ENCODE measurements at regions not wholly inside any gene's neighbourhood (a gene's known extent, or its start where the extent isn't known, plus 50 kb on each side); places are given as distances from the start of the nearest gene placed in this dataset.

- H3K4me3 ChIP-seq (ENCODE audit: low read depth in 1 of 2, low read length in 1 of 2), result no peak overlapping the region
- no peaks in the 10 kb centered on the region for H3K36me3 ChIP-seq
- H3K27ac ChIP-seq, result no peak overlapping the region
- no peaks in the 10 kb centered on the region for H3K9me3 ChIP-seq
- H3K4me1 ChIP-seq (ENCODE audit: control insufficient read depth in 1 of 2, insufficient read depth in 1 of 2, low read depth in 1 of 2, low read length in 1 of 2), result no peaks in the 10 kb centered on the region
- no peaks in the 10 kb centered on the region for H3K27me3 ChIP-seq
- TF ChIP-seq CTCF (IDR thresholded peaks at IDR 0.05), result no peak
Measured at GRCh38 chr18:65082907-65083306, 667.9 kb upstream of the CDH7 start.

DNA sequence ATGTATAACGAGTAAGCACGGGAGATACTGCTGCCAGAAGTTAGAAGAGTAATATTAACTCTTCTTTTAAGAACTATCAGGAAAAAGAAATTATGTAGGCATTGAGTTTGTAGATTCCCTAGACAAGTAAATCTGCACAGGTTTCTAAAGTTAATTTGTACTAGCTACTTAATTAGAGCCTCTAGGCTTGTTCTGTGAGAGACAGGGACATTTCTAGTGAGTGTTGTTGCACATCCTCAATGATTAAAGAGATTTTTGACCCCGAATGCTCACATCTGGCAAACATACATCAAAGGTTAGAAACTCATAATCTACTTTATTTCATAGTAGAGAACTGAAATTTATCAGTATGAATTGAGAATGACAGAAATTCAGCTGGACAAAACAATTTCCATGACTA, 669.0 kb upstream of the CDH7 start:
- H3K4me3 ChIP-seq (ENCODE audit: low read depth in 1 of 2, low read length in 1 of 2), result no peak overlapping the region

DNA sequence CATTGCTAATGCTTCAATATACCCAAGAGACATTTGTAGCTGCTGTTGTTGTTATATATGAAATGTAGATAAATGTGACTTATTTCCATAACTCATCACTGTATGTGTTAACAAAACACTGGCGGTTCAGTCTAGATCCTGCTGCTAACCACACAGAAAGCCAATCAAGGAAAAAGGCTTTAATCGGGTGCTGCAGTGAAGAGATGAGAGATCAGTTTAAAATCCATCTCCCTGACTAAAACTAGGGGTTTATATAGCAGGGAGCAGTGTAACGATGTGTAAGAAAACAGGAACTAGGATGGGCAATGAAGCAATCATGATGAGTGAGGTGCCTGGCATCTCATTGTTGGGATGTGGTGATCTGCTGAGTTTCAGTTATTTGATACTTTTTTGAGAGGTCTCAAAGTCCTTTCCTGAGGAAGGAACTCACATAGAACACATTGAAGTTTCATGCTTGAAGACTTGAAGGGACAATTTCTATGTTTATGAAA, 677.7 kb upstream of the CDH7 start:
- Histone ChIP-seq H3K36me3 (no peaks in the 10 kb centered on the region), H3K27me3 (no peaks in the 10 kb centered on the region), H3K4me1 (ENCODE audit: control insufficient read depth in 1 of 2, insufficient read depth in 1 of 2, low read depth in 1 of 2, low read length in 1 of 2) (no peaks in the 10 kb centered on the region), H3K4me3 (ENCODE audit: low read depth in 1 of 2, low read length in 1 of 2) (no peak overlapping the region), H3K9me3 (no peaks in the 10 kb centered on the region), H3K27ac (no peak overlapping the region)
- no peak for TF ChIP-seq CTCF (IDR thresholded peaks at IDR 0.05)

More for the DNA sequence above, 669.0 kb upstream of the CDH7 start:
- H3K27ac ChIP-seq, result no peak overlapping the region
- H3K27me3 ChIP-seq, result no peaks in the 10 kb centered on the region
- no peaks in the 10 kb centered on the region for H3K36me3 ChIP-seq
- H3K9me3 ChIP-seq, result no peaks in the 10 kb centered on the region
- TF ChIP-seq CTCF (IDR thresholded peaks at IDR 0.05), result no peak
- H3K4me1 ChIP-seq (ENCODE audit: control insufficient read depth in 1 of 2, insufficient read depth in 1 of 2, low read depth in 1 of 2, low read length in 1 of 2), result no peaks in the 10 kb centered on the region

- Histone ChIP-seq H3K27ac (no peak overlapping the region), H3K27me3 (no peaks in the 10 kb centered on the region), H3K36me3 (no peaks in the 10 kb centered on the region), H3K4me3 (ENCODE audit: low read depth in 1 of 2, low read length in 1 of 2) (no peak overlapping the region), H3K4me1 (ENCODE audit: control insufficient read depth in 1 of 2, insufficient read depth in 1 of 2, low read depth in 1 of 2, low read length in 1 of 2) (no peaks in the 10 kb centered on the region), H3K9me3 (no peaks in the 10 kb centered on the region)
- TF ChIP-seq CTCF (IDR thresholded peaks at IDR 0.05), result no peak
Measured at GRCh38 chr18:65057439-65058083, 693.3 kb upstream of the CDH7 start.

- no peaks in the 10 kb centered on the region for H3K4me1 ChIP-seq (ENCODE audit: control insufficient read depth in 1 of 2, insufficient read depth in 1 of 2, low read depth in 1 of 2, low read length in 1 of 2)
- H3K9me3 ChIP-seq, result no peaks in the 10 kb centered on the region
- H3K4me3 ChIP-seq (ENCODE audit: low read depth in 1 of 2, low read length in 1 of 2), result no peak overlapping the region
- no peaks in the 10 kb centered on the region for H3K36me3 ChIP-seq
- no peaks in the 10 kb centered on the region for H3K27me3 ChIP-seq
- TF ChIP-seq CTCF (IDR thresholded peaks at IDR 0.05), result no peak
- H3K27ac ChIP-seq, result no peak overlapping the region
Measured at GRCh38 chr18:65056575-65056974, 694.2 kb upstream of the CDH7 start.
